Trophoblast cell (in vitro differentiated cells and primary cell): ENCODE measurements at regions not wholly inside any gene's neighbourhood (a gene's known extent, or its start where the extent isn't known, plus 50 kb on each side); places are given as distances from the start of the nearest gene placed in this dataset.
"Not testable (repeated sequence)": the region's sequence is repeated elsewhere in the genome, so short reads cannot be mapped to it uniquely, and the experiment has no call there.

Experiments
- DNase-seq, 2 donors: peaks; one replicate each; pipeline ENCODE4 v3.0.0-alpha.2; 2016
- H2AFZ ChIP-seq: 2 replicates; pipeline ENCODE4 v1.6.1; 2013; ENCODE audit warnings: low read length, moderate library complexity, mild to moderate bottlenecking; ENCODE audit not compliant: insufficient read depth, poor library complexity
- H2AK5ac ChIP-seq: 2 replicates; pipeline ENCODE4 v1.6.1; 2013; ENCODE audit warnings: mild to moderate bottlenecking, low read length
- H2BK120ac ChIP-seq: 2 replicates; pipeline ENCODE4 v1.6.1; 2013; ENCODE audit warnings: low read length, mild to moderate bottlenecking, moderate library complexity; ENCODE audit not compliant: insufficient read depth, poor library complexity
- H2BK12ac ChIP-seq: 2 replicates; pipeline ENCODE4 v1.6.1; 2013; ENCODE audit warnings: mild to moderate bottlenecking, low read length, moderate library complexity
- H2BK5ac ChIP-seq: 2 replicates; pipeline ENCODE4 v1.6.1; 2013; ENCODE audit warnings: low read length, low read depth, moderate library complexity, mild to moderate bottlenecking; ENCODE audit not compliant: poor library complexity
- H3K14ac ChIP-seq: 2 replicates; pipeline ENCODE4 v1.6.1; 2013; ENCODE audit warnings: mild to moderate bottlenecking, low read length
- H3K18ac ChIP-seq: 2 replicates; pipeline ENCODE4 v1.6.1; 2013; ENCODE audit warnings: mild to moderate bottlenecking, low read length
- H3K23ac ChIP-seq: 2 replicates; pipeline ENCODE4 v1.6.1; 2013; ENCODE audit warnings: low read length
- H3K27ac ChIP-seq: 2 replicates; pipeline ENCODE4 v1.5.1; 2013; ENCODE audit warnings: low read depth, mild to moderate bottlenecking, inconsistent platforms, low read length, moderate library complexity
- H3K27me3 ChIP-seq: 2 replicates; pipeline ENCODE4 v1.6.1; 2013; ENCODE audit warnings: inconsistent platforms, mild to moderate bottlenecking, low read length, moderate library complexity; ENCODE audit not compliant: insufficient read depth
- H3K36me3 ChIP-seq, 2 experiments: 1 replicate in 1 of 2; 2 replicates in 1 of 2; pipeline ENCODE4 v1.6.1; 2013; ENCODE audit warnings: low read length in 2 of 2, mild to moderate bottlenecking in 2 of 2, moderate library complexity in 1 of 2; ENCODE audit not compliant: insufficient read depth in 2 of 2, control insufficient read depth in 1 of 2
- H3K4ac ChIP-seq: 2 replicates; pipeline ENCODE4 v1.6.1; 2013; ENCODE audit warnings: low read depth, mild to moderate bottlenecking, low read length, moderate library complexity
- H3K4me1 ChIP-seq, 2 experiments: 1 replicate in 1 of 2; 2 replicates in 1 of 2; pipeline ENCODE4 v1.6.1; 2013; ENCODE audit warnings: low read length in 2 of 2, mild to moderate bottlenecking in 2 of 2, moderate library complexity in 1 of 2; ENCODE audit not compliant: insufficient read depth in 2 of 2, control insufficient read depth in 1 of 2
- H3K4me2 ChIP-seq: 2 replicates; pipeline ENCODE4 v1.6.1; 2013; ENCODE audit warnings: inconsistent platforms, mild to moderate bottlenecking, low read length, moderate library complexity
- H3K4me3 ChIP-seq: 2 replicates; pipeline ENCODE4 v1.5.1; 2013; ENCODE audit warnings: mild to moderate bottlenecking, low read depth, low read length, inconsistent platforms
- H3K79me1 ChIP-seq: one replicate; pipeline ENCODE4 v1.6.1; 2013; ENCODE audit warnings: low read length
- H3K79me2 ChIP-seq: 2 replicates; pipeline ENCODE4 v1.6.1; 2013; ENCODE audit warnings: low read length, mild to moderate bottlenecking; ENCODE audit not compliant: control insufficient read depth, insufficient read depth, poor library complexity
- H3K9ac ChIP-seq: 2 replicates; pipeline ENCODE4 v1.6.1; 2013; ENCODE audit warnings: mild to moderate bottlenecking, low read length
- H3K9me3 ChIP-seq: 2 replicates; pipeline ENCODE4 v1.6.1; 2013; ENCODE audit warnings: low read depth, mild to moderate bottlenecking, control low read depth, inconsistent platforms, low read length; ENCODE audit not compliant: insufficient read depth
- H4K12ac ChIP-seq: 2 replicates; pipeline ENCODE4 v1.6.1; 2013; ENCODE audit warnings: low read depth, mild to moderate bottlenecking, low read length, moderate library complexity
- H4K8ac ChIP-seq: 2 replicates; pipeline ENCODE4 v1.6.1; 2013; ENCODE audit warnings: low read depth, mild to moderate bottlenecking, low read length, moderate library complexity
- H4K91ac ChIP-seq: one replicate; pipeline ENCODE4 v1.6.1; 2013; ENCODE audit warnings: low read depth, mild to moderate bottlenecking, low read length, moderate library complexity
- WGBS: extraction: QIAGEN DNeasy Blood & Tissue Kit; methylation state at CpG from one replicate; pipeline ENCODE4 v1.1.7; 2013; ENCODE audit warnings: missing lambda C conversion rate; ENCODE audit not compliant: insufficient read length, insufficient coverage; ENCODE audit errors: extremely low coverage; 5-methylcytosine and 5-hydroxymethylcytosine counted together

DNA sequence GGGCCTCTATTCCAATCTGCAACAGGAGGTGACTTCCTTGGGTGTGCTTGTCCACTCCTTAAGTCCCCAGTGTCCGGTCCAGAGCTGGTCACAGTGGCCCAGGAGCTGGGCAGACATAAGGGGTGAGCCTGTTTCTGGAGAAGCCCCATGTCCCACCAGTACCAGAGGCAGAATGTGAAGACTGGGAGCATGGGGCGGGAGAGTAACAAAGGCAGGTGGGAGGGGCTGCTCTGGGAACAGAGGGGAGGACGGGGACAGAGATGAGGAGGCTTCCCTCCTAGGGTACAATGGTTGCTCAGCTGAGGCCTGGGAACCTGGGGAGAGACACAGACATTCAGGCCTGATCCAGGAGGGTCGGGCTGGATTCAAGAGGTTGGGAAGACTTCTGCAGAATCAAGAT, 323.3 kb upstream of the TNRC6C start:
- no peaks in the 10 kb centered on the region for H3K4me1 ChIP-seq
- no CpG with 5 or more reads among the region's 4 CpGs for WGBS
- H2AFZ ChIP-seq = no peak overlapping the region
- H2AK5ac ChIP-seq = no peak overlapping the region
- H3K4me3 ChIP-seq = no peak overlapping the region
- H3K23ac ChIP-seq = no peak overlapping the region
- H2BK12ac ChIP-seq = no peak overlapping the region
- no peak overlapping the region for H3K18ac ChIP-seq
- DNase-seq = no peak
- H3K27ac ChIP-seq = no peak overlapping the region
- H4K12ac ChIP-seq = no peak overlapping the region
- no peak overlapping the region for H3K4me2 ChIP-seq
- H3K4ac ChIP-seq = no peak overlapping the region
- no peak overlapping the region for H2BK120ac ChIP-seq
- H4K91ac ChIP-seq = no peak overlapping the region
- H3K79me1 ChIP-seq = no peaks in the 10 kb centered on the region
- H3K79me2 ChIP-seq = no peaks in the 10 kb centered on the region
- H4K8ac ChIP-seq = no peak overlapping the region
- H3K9me3 ChIP-seq = no peaks in the 10 kb centered on the region
- no peaks in the 10 kb centered on the region for H3K27me3 ChIP-seq
- no peaks in the 10 kb centered on the region for H3K36me3 ChIP-seq
- no peak overlapping the region for H2BK5ac ChIP-seq
- no peak overlapping the region for H3K14ac ChIP-seq
- H3K9ac ChIP-seq = no peak overlapping the region

DNA sequence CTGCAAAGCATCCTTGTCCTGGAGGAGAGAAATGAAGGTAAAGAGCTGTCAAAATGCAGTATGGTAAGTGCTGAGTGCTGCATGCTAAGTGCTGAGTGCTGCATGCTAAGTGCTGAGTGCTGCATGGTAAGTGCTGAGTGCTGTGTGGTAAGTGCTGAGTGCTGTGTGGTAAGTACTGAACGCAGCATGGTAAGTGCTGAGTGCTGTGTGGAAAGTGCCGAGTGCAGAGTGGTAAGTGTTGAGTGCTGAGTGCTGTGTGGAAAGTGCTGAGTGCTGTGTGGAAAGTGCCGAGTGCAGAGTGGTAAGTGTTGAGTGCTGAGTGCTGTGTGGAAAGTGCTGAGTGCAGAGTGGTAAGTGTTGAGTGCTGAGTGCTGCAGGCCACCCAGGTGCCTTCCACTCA, 322.7 kb upstream of the TNRC6C start:
- not testable (repeated sequence) for H2BK5ac ChIP-seq, DNase-seq, H3K36me3 ChIP-seq, H2AK5ac ChIP-seq, H3K27ac ChIP-seq, H2AFZ ChIP-seq, H4K91ac ChIP-seq, H3K18ac ChIP-seq, H2BK120ac ChIP-seq, H3K14ac ChIP-seq, H3K79me2 ChIP-seq, H3K4ac ChIP-seq, H4K8ac ChIP-seq, H2BK12ac ChIP-seq, H3K4me3 ChIP-seq, H3K9ac ChIP-seq, H3K9me3 ChIP-seq, H3K27me3 ChIP-seq, H3K79me1 ChIP-seq, H3K4me2 ChIP-seq, H3K23ac ChIP-seq, H4K12ac ChIP-seq, H3K4me1 ChIP-seq
- no CpG with 5 or more reads among the region's 3 CpGs for WGBS

DNA sequence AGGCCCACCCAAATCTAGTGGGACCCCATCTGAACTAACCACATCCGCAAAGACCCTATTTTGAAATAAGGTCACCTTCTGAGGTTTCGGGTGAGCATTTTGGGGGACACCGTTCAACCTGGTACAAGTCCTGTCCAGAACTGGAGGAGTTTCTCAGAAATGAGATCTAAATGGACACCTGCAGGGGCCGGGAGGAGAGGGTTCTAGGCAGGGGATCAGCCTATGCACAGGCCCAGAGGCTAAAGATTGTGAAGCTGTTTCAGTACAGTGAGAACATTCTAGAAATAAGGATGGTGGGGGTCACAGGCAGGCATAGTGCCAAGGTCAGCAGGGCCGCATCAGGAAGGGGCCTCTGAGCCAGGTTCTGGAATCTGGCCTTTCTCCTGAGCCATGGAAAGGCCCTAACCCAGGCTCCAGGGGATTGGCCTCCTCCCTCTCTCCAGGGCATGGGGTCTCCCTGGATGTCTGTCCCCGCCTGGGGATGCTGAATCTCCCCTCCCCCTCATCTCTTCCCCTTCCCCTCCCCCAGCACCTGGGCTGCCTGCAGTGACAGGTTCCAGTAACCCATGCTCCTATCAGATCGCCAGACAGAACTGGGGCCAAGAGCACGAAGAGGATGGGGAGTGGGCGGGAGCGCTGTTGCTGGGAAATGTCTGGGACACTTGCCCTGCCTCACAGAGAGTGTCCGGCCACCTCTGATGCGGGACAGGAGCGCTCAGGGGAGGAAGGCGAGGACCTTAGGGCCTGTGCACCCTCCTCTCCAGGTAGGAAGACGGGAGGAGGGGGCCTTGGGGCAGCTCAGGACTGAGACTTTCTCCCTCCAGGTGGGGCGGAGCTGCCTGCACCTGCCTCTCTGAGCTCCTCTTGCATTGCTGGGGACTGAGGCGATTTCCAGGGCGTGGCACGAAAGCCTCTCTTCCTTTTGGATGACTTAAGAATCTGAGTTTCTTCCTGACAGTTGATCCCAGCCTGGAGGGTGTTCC, 321.4 kb upstream of the TNRC6C start:
- no peak overlapping the region for H4K91ac ChIP-seq
- no peaks in the 10 kb centered on the region for H3K79me1 ChIP-seq
- H3K4ac ChIP-seq = no peak overlapping the region
- no peaks in the 10 kb centered on the region for H3K4me1 ChIP-seq
- DNase-seq = no peak
- no peak overlapping the region for H2BK120ac ChIP-seq
- no peaks in the 10 kb centered on the region for H3K27me3 ChIP-seq
- no peaks in the 10 kb centered on the region for H3K79me2 ChIP-seq
- H2BK5ac ChIP-seq = no peak overlapping the region
- no peak overlapping the region for H3K27ac ChIP-seq
- no CpG with 5 or more reads among the region's 19 CpGs for WGBS
- no peak overlapping the region for H2AFZ ChIP-seq
- no peak overlapping the region for H2BK12ac ChIP-seq
- H3K4me3 ChIP-seq = no peak overlapping the region
- H4K8ac ChIP-seq = no peak overlapping the region
- H2AK5ac ChIP-seq = no peak overlapping the region
- no peak overlapping the region for H3K14ac ChIP-seq
- H3K9me3 ChIP-seq = no peaks in the 10 kb centered on the region
- H3K18ac ChIP-seq = no peak overlapping the region
- H3K4me2 ChIP-seq = no peak overlapping the region
- no peak overlapping the region for H3K23ac ChIP-seq
- H3K36me3 ChIP-seq = no peaks in the 10 kb centered on the region
- no peak overlapping the region for H3K9ac ChIP-seq
- no peak overlapping the region for H4K12ac ChIP-seq

DNA sequence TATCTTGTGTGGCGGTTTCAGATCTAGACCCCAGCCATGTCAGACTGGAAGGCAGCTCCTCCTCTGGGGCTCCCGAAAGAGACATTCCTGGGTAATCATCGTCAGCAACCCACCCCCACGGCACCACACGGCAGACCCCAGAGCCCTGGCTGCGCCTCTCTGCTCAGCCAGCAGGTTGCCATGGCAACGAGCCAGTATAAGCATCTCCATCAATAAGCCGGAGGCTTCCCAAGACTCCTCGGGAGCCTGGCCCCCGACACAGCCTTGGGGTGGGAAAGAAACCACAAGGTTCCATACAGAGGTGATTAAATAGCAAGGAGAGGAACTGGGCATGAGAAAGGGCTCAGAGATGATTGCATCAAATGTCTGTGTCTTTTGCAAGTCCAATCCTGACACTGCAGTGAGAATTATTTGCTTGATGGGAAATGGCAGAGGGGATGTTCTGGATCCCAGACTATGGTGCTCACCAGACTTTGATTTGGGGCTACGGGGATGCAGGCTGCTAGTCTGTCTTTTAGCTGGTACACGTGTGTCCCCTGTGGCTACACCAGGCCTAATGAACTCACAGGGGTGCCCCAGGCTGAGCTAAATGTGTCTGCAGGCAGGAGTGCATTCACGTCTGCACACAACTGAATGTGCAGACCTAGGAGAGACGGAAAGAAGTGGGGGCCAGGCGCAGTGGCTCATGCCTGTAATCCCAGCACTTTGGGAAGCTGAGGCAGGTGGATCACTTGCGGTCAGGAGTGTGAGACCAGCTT, 320.5 kb upstream of the TNRC6C start:
- H3K9ac ChIP-seq = no peak overlapping the region
- H3K4me1 ChIP-seq = no peaks in the 10 kb centered on the region
- no peak overlapping the region for H3K18ac ChIP-seq
- H3K23ac ChIP-seq = no peak overlapping the region
- no peak overlapping the region for H3K4me2 ChIP-seq
- H2BK5ac ChIP-seq = no peak overlapping the region
- H3K14ac ChIP-seq = no peak overlapping the region
- no peak overlapping the region for H4K12ac ChIP-seq
- no peak overlapping the region for H4K8ac ChIP-seq
- no peaks in the 10 kb centered on the region for H3K79me2 ChIP-seq
- no peak overlapping the region for H3K4ac ChIP-seq
- no peak overlapping the region for H3K27ac ChIP-seq
- H2BK12ac ChIP-seq = no peak overlapping the region
- H2BK120ac ChIP-seq = no peak overlapping the region
- H3K4me3 ChIP-seq = no peak overlapping the region
- no peak overlapping the region for H2AFZ ChIP-seq
- H4K91ac ChIP-seq = no peak overlapping the region
- H3K79me1 ChIP-seq = no peaks in the 10 kb centered on the region
- no peaks in the 10 kb centered on the region for H3K27me3 ChIP-seq
- H3K9me3 ChIP-seq = no peaks in the 10 kb centered on the region
- DNase-seq = no peak
- H2AK5ac ChIP-seq = no peak overlapping the region
- WGBS = no CpG with 5 or more reads among the region's 16 CpGs
- H3K36me3 ChIP-seq = no peaks in the 10 kb centered on the region
